NCI-H2196 (cell line): ENCODE measurements at regions not wholly inside any gene's neighbourhood (a gene's known extent, or its start where the extent isn't known, plus 50 kb on each side); places are given as distances from the start of the nearest gene placed in this dataset.
"Not testable (repeated sequence)": the region's sequence is repeated elsewhere in the genome, so short reads cannot be mapped to it uniquely, and the experiment has no call there.

Source experiments
- DNase-seq: peaks from one replicate; lab custom pipeline; 2025; ENCODE audit not compliant: unreplicated experiment; lab: John Stamatoyannopoulos, UW

GRCh38 chr11:90284171-90284570 lies 61.3 kb upstream of the CHORDC1 start:
- no peak for DNase-seq

GRCh38 chr11:90282551-90283071 lies 59.8 kb upstream of the CHORDC1 start:
- not testable (repeated sequence) for DNase-seq

- DNase-seq = no peak
Observed at GRCh38 chr11:90274362-90274761, 51.5 kb upstream of the CHORDC1 start.
